ENCODE measurements at regions not wholly inside any gene's neighbourhood (a gene's known extent, or its start where the extent isn't known, plus 50 kb on each side); places are given as distances from the start of the nearest gene placed in this dataset.

DNA sequence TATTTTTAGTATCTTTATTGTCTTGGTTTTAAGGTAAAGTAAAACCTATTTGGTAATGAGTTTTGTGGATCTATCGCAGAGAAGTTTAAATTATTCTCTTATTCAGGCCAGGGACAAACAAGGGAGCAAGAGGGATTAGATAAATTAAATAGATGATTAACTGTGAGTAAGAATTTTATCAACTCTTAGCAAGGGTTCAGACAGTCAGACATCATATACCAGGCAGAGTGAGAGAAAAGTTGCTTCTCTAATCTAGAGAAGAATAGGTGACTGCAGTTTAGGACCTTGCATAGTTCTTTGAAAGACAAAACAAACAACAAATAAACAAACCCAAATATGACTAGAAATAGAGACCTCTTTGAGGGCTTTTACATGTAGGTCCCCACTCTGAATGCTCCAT, 840.2 kb upstream of the GOT2 start:
- no peak for DNase-seq (ENCODE audit: low read depth)
- no peak overlapping the region for H3K4me3 ChIP-seq (ENCODE audit: low read length)

DNA sequence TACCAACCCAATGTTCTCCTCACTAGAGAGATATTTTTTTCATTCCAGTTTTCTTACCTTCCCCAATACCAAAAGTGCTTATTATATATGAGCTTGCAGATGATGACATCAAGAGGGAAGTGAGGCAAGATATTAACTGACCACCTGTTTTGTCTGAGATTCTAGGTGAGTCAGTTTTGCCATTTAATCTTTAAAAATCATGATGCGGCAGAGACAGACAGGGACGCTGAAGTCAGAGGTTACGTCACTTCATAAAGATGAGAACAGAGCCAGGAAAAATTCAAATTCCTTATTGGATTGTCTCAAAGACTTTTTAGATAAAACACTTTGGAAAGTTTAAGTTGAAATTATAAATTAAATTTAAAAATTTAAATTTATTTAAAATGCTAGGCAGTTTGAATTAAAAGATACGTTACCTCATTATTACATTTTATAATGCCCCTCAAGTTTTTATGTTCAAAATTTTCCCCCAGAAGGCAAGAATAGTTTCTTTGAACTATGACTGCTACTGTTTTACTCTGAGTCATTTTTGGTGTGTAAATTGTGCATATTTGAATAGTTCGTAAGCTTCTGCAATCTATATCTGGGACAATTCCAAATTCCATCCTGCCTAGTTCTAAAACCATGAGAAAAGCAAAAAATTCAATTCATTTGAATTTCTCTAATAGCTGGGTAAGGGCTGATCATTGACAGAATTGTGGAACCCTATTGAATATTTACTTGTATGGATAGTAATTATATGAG, 839.6 kb upstream of the GOT2 start:
- TF ChIP-seq, protein P1, sequence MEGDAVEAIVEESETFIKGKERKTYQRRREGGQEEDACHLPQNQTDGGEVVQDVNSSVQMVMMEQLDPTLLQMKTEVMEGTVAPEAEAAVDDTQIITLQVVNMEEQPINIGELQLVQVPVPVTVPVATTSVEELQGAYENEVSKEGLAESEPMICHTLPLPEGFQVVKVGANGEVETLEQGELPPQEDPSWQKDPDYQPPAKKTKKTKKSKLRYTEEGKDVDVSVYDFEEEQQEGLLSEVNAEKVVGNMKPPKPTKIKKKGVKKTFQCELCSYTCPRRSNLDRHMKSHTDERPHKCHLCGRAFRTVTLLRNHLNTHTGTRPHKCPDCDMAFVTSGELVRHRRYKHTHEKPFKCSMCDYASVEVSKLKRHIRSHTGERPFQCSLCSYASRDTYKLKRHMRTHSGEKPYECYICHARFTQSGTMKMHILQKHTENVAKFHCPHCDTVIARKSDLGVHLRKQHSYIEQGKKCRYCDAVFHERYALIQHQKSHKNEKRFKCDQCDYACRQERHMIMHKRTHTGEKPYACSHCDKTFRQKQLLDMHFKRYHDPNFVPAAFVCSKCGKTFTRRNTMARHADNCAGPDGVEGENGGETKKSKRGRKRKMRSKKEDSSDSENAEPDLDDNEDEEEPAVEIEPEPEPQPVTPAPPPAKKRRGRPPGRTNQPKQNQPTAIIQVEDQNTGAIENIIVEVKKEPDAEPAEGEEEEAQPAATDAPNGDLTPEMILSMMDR (conservative IDR thresholded peaks at IDR 0.05; ENCODE audit: low read depth, low read length), result no peak
- H3K4me3 ChIP-seq (ENCODE audit: low read length), result no peak overlapping the region
- peak; percentile 64 for DNase-seq (ENCODE audit: low read depth)

More for the DNA sequence above, 840.2 kb upstream of the GOT2 start:
- TF ChIP-seq, protein P1 (conservative IDR thresholded peaks at IDR 0.05; ENCODE audit: low read depth, low read length), result no peak

DNA sequence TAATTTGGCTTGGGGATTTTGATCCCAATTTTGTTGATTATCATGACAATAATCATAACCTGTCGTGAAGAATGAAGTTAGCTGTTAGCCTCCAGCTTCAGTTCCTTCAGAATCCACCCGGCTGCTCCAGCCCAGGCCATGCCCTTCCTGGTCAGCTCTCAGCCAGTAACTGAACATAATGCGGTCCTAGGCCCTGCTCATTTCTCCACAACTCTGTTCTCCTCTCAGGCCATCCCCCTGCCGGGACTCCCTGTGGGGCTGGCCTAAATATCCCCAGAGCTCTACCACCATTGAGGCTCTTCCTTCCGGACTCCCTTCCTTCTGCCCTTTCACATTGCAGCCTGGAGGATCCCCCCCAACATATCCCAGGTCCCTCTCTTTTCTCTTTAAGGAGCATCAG, 833.4 kb upstream of the GOT2 start:
- DNase-seq (ENCODE audit: low read depth), result no peak
- H3K4me3 ChIP-seq (ENCODE audit: low read length), result no peak overlapping the region
- TF ChIP-seq, protein P1 (conservative IDR thresholded peaks at IDR 0.05; ENCODE audit: low read depth, low read length), result no peak

DNA sequence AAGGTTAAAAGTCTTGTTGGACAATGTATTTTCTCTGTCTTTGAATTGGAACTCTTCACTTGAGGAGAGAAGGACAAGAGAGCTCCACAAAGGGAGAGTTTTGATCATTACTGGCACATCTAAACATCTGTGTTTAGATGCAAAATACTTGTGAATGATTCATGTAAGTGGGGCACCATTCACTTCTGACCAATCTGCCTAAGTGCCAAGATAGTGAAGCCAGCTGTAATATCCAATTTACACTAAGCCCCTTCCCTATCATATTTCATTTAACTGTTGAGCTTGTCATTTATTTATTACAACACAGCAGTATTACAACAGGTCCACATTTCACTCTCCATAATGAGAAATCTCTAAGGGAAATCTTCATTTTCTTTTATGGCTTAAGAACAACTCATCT, 832.3 kb upstream of the GOT2 start:
- no peak for DNase-seq (ENCODE audit: low read depth)
- TF ChIP-seq, protein P1 (conservative IDR thresholded peaks at IDR 0.05; ENCODE audit: low read depth, low read length), result no peak
- no peak overlapping the region for H3K4me3 ChIP-seq (ENCODE audit: low read length)

DNA sequence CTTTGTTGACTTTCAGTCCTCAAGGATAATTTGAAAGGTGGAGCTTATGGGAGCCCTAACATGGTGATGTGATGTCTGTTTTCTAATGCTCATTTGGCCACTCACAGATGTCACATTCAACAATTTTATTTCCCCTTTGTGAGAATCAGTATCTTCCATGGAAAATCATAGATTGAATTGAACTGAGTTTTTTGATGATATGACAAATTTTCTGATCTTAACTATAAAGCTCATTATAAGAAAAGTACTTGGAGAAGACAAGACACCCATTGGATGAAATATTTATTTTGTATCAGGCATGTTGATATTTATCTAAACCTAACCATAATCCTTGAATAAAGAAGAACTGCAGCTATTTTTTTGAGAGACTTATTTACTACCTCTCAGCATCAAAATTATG, 824.6 kb upstream of the GOT2 start:
- H3K4me3 ChIP-seq (ENCODE audit: low read length), result no peak overlapping the region
- no peak for DNase-seq (ENCODE audit: low read depth)
- TF ChIP-seq, protein P1 (conservative IDR thresholded peaks at IDR 0.05; ENCODE audit: low read depth, low read length), result no peak

DNA sequence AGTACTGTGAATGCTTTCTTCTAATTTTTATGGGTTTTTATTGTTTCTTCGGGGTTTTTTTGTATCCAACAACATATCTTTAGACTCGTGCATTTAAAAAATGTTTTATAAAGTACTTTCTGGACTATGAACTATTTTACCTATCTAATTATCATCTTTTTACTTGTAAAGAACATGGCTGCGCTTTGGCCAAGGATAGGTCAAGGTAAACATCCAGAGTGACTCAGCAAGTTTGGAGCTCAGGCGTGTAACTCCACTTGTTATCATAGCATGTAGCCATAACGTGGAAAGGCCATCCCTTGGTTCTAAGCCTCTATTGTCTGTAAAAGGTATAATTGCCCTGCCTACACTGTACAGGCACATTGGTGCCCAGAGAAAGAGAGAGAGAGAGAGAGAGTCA, 818.0 kb upstream of the GOT2 start:
- TF ChIP-seq, protein P1 (conservative IDR thresholded peaks at IDR 0.05; ENCODE audit: low read depth, low read length), result no peak
- no peak overlapping the region for H3K4me3 ChIP-seq (ENCODE audit: low read length)
- DNase-seq (ENCODE audit: low read depth), result no peak

DNA sequence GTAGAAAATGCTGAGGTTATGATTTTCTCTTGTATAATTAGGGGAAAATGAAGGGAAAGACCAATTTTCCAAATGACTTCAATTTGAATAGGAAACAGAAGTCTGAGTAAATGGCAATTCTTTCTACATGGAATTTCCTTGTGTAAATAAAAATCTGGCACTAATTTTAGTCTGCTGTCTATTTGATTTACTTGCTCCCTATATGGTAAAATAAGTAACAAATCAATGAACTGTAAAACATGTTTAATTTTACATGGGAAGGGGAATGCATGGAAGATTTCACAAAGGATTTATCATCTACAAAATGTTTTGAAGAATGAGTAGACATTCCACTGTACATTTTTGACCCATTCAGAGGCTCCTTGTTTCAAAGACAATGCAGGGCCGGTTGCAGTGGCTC, 811.6 kb upstream of the GOT2 start:
- DNase-seq (ENCODE audit: low read depth), result no peak
- H3K4me3 ChIP-seq (ENCODE audit: low read length), result no peak overlapping the region
- TF ChIP-seq, protein P1 (conservative IDR thresholded peaks at IDR 0.05; ENCODE audit: low read depth, low read length), result no peak
